HS-27A (cell line): ENCODE measurements at regions not wholly inside any gene's neighbourhood (a gene's known extent, or its start where the extent isn't known, plus 50 kb on each side); places are given as distances from the start of the nearest gene placed in this dataset.
"Not testable (repeated sequence)": the region's sequence is repeated elsewhere in the genome, so short reads cannot be mapped to it uniquely, and the experiment has no call there.

Experiments
- DNase-seq: peaks from one replicate; pipeline ENCODE4 v3.0.0-alpha.2; 2012; ENCODE audit warnings: low read depth, missing footprints

DNA sequence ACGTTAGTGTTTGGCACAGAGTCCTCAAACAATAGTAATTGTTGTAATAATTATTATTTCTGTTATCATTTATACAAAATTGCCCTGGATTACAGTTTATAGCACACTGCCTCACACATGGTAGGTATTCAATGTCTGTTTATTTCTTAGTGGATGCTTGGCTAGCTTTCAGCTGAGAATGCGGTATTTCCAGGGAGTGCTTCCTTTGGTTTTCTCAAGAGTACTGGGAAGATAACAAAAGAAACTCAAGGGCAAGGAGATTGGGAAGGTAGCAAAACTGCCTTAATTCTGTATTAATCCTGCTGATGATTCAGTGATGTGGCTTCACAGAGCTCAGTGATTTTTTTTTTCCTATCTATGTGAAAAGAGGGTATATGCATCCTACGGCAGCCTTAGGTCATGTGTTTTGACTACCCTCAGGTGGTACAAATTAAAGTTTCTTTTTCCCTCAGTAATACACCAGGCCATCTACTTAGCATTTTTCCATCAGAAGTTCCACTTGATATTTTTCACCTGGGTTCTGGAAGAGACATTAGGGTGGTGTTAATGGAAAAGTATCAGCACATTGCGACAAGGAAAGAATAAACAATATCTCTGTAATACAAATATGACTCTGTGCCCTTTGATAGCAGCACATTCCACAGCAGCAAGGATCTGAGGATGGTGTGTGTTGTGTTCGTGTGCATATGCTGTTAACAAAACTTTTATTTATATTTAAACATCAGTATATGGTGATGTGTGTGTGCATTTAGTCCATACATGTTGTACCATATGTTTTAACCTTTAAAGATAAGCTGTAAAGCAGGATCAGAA is 124.3 kb upstream of the RASGEF1B start:
- no peak for DNase-seq

DNA sequence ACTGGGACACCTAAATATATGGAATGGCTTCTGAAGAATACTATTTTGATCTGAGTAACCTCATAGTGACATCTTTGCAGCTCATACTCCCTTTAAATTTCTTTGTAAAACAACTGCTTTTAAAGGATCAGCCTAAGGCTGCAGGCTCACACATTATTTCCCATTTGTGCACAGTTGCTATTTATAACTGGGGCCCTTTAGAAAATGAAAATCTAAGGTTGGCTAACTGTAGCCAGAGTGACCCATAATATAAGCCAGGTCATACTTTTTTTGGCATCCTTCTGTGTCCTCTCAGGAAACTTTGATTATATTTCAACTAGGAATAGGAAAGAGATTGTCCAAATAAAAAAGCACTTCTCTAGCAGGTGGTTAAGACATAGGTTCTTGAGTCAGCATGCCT is 123.6 kb upstream of the RASGEF1B start:
- no peak for DNase-seq

DNA sequence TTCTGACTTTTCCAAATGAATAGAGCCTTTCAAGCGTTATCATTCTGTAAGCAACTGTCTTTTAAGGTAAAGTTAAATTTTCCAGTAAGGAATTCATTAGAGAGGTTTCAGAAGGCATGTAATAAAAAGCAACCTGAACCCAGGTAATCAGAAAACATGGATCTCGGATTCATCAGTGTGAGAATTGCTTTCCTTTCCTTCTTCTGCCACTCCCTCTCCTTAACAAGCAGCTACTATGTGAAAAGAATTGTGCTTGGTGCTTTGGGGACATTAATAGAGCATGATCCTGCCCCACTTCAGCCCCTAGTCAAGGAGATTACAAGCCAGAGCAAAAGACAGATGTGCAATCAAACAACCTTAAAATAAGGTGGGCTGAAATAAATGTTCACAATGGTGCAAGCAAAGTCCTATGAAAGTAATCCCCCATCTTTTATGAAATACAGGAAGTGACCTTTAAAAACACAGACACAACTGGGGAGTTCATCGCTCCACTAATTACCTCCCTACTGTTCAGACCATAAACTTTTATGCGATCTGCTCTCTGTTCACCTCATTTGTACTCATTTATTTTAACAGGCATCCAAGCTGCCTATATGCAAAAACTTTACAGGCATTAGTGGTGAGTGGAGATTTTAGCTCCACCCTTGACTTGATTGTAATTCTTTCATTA is 122.9 kb upstream of the RASGEF1B start:
- DNase-seq: no peak

DNA sequence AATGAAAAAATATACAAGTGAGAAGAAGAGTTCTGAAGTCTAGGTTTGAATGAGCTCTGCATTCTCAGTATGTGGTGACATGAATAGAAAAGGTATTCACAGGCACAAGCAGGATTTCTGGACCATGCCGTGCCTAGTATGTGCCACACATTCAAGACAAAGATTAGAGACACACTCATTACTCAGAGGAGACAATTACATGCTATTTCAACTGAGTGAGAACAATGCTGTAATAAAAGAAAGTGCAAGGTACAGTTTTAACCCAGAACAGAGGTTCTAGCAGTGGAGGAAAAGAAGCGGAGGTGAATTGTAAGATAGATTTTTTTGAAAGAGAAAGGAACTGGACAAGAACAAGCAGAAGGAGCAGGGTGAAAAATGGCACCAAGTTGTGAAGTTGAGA is 121.0 kb upstream of the RASGEF1B start:
- no peak for DNase-seq

DNA sequence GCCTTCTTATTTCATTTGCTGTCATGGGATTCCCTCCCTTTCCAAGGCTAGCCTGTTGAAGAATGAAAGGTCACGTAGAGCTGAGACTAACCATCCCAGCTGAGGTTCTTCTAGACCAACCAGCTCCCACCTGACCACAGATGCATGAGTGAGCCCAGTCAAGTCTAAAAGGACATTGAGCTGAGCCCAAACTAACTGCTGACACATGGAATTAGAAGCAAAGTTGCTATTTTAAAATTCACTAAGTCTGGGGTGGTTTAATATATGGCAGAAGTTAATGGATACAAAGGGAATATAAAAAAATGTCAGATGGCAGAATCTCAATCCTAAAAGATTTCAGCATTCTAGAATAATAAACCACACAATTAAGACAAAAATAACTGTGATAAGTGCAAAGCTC is 118.9 kb upstream of the RASGEF1B start:
- no peak for DNase-seq

DNA sequence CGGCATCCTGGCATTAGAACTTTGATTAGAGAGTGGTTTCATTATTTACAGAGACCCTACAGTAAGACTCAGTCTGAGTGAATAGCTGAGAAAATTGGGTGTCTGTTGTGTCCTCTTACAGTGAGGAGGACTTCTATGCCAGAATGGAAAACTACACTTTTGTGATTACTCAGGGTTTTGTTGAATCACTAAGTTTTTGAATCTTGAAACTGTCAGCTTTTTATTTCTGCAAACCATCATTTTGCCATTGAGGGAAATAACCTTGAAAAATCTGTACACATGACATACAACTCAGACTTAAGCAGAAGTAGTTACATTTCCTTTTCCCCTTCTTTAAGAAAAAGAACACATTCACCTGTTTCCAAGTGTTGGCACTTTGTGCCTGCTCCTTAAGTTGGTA is 117.6 kb upstream of the RASGEF1B start:
- no peak for DNase-seq

DNA sequence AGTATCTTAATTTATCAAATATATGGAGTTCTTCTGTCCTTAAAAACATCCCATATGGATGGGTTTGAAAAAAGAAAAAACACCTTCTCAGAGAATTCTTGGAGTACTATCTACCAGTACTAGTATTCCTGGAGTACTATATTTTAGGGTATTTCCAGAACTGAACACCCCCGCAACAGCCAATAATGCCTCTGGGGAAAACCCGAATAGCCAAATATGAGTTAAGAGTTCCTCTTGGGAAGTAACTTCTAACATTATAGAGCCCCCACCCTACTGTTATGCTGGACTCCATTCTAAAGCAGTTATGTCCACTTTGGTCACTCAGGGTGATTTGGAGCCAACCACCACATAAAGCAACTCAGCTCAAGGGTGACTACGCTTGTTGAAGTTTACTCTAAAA is 115.0 kb upstream of the RASGEF1B start:
- no peak for DNase-seq

DNA sequence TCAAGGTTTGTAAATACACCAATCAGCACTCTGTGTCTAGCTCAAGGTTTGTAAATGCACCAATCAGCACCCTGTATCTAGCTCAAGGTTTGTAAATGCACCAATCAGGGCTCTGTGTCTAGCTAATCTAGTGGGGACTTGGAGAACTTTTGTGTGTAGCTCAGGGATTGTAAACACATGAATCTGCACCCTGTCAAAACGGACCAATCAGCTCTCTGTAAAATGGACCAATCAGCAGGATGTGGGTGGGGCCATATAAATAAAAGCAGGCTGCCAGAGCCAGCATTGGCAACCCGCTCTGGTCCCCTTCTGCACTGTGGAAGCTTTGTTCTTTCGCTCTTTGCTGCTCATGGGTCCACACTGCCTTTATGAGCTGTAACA is 109.3 kb upstream of the RASGEF1B start:
- not testable (repeated sequence) for DNase-seq

DNA sequence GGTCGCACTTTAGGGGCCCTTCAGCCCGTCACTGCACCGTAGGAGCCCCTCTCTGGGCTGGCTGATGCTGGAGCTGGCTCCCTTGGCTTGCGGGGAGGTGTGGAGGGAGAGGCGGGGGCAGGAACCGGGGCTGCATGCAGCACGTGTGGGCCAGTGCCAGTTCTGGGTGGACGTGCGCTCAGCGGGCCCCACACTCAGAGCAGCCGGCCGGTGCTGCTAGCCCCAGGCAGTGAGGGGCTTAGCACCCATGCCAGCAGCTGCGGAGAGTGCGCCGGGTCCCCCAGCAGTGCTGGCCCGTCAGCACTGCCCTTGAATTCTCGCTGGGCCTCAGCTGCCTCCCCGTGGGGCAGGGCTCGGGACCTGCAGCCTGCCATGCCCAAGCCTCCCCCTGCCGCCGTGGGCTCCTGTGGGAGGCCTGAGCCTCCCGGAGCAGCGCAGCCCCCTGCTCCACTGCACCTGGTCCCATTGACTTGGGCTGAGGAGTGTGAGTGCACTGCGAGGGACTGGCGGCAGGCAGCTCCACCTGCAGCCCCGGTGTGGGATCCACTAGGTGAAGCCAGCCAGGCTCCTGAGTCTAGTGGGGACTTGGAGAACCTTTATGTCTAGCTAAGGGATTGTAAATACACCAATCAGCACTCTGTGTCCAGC is 108.8 kb upstream of the RASGEF1B start:
- no peak for DNase-seq

DNA sequence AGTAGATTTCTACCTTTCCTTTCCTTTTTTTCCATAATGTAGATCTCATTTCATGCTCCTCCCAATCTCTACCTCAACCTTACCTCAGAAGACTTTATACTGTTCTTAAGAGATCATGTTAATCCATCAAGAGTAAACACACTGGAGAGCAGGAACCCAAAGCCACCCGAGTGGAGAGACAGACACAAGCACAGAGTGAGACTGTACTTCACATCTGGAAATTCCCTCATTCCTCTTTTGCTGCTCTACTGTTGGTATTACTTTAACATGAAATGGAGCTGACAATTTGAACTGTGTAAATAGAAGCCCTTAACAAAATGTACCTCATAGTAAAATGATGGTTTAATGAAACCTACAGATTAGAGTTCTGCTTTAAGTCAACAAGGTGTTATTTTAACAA is 105.7 kb upstream of the RASGEF1B start:
- no peak for DNase-seq

DNA sequence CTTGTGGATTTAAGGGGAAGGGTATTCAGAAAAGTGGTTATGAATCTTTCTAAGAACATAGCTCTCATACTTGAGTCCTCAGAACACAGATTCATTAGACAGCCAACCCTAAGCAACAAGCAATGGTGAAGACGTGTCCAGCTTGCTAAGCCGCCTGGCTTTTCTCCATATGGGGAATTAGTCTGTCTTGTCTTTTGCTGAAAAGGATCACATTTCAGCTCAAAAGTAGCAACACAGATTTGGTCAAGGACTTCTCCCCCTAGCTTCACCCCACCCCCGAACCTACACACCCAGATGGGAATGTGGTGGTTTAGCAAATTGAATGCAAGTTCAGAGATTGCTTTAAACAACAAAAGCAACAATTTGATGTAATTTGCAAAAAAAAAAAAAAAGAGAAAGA is 103.3 kb upstream of the RASGEF1B start:
- no peak for DNase-seq

DNA sequence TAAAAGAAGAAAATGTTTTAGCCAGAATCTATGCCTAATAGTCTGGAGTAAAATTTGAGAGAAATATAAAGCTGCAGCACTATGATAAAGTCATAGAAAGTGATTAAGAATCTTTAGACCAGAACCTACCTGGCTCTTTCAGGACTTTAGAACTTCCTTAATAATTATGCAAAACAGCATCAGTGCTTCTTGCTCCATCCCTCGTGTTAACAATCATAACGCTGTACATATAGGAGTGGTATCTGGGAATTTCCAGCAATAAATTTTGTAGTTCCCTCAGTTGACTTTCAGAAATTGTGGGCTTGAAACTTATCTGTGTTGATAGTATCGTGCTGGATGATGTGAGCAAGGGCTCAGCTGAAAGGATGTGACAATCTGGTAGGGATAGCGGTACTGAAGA is 102.1 kb upstream of the RASGEF1B start:
- no peak for DNase-seq

DNA sequence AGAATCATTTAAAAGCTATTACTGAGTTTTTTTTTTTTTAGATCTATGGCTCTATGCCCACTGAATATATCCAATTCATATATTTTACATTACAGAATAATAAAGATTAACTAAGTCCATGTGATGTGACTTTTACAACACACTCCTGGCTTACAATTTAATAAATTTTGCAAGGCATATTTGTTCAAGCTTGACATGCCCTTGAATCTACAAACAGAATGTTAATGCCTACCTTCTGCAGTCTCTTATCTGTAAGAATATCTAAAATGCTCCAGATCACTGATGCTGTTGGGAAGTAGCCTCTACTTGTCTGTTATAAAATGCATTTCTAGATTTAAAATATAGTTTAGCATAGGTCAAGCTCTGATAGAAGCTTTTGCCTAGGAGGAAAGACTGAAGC is 100.7 kb upstream of the RASGEF1B start:
- DNase-seq: no peak

DNA sequence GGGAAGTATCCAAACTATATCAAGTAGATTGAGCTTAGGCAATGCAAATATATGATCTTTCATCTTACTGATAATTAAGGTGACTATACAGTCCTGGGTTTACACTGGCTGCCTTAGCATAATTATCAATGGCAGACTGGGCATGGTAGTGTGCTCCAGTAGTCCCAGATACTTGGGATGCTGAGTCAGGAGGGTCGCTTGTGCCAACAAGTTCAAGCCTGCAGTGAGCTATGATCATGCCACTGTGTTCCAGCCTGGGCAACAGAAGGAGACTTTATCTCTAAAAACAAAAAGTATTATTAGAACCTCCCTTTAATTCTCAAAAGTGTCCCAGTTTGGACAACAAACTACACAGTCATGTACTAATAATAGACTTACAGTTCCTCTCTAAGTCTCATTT is 99.4 kb upstream of the RASGEF1B start:
- DNase-seq: no peak

DNA sequence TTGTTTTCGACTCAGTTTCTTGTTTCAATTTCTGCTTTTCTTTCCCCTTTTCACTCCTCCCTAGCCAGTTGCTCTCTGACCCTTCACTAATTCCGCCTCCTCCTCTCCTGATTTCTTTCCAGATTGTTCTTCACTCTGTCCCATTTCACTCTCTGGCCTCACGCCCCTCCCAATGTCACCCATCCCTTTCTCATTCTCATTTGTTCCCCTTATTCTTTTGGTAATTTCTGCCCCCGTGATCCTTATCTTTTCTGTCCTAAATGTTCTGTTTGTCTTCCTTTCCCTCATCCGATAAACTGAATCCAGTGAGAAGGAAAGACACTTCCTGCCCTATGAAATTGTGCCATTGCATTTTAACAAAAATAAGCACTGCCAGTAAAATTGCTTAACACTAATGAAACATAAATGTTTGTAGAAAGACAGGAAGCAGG is 94.5 kb upstream of the RASGEF1B start:
- no peak for DNase-seq

DNA sequence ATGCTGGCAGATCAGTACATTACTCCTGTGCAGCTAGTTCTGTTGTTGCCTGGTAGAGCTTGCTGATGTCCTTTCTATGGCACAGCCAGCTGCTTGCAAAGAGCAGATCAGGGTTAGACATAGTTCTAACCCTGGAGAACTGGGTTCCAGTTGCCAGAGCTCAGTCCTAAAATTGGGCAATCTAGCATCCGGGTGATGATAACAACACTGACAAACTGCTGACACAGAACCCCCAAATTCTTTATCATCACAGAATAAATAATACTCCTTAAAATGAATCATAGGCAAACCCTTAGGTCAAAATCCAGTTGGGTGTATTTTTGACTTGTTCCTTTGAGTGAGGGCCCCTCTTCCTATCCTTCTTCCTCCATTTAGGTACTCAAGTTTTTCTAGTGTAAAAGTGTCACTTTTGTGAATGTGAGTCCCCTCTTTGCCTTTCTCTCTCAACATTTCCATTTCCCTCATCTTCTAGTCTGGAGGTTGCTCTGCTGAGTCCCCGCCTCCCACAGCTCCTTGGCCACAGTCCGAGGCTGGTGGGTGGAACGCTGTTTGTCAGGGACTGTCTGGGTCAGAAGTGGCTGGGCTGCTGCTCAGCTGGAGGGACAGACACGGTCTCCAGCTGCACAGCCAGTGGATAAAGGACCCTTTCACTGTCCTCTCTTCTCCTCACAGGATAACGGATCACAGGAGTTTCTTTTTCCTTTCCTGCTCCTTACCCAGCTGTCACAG is 93.6 kb upstream of the RASGEF1B start:
- DNase-seq: no peak

DNA sequence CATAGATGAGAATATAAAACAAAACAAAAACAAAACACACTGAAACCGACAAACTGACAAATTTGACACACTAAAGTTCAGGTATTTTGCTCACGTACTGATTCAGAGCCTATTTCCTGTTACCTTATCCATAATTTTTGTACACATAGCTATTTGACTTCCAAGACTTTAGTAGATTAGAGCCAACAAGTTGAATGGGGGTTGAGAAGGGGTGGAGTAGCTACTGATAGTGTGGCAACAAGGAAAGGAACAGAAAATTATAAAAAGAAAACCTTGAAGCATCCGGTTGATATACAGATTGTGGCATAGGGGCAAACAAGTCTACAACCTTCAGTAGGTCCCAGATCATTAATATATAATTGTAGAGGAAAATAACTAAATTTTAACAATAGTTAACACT is 92.3 kb upstream of the RASGEF1B start:
- DNase-seq: no peak

DNA sequence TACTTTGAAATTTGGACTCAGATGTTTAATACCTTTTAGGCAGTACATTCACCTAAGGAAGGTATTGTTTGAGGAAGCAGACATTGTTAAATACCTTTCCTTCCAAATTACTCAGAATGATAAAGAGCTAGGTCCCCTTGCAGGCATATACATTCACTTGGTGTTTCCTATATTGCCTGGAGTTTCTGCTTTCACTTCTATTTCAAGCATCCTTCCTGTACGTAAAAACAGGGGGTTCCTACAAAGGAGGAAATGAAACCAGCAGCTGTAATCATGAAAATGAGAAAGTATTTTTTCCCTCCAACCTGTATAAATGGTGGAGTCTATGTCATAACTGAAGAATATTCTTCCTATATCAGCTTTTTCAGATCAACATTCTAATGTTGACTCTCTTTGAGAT is 90.4 kb upstream of the RASGEF1B start:
- no peak for DNase-seq

DNA sequence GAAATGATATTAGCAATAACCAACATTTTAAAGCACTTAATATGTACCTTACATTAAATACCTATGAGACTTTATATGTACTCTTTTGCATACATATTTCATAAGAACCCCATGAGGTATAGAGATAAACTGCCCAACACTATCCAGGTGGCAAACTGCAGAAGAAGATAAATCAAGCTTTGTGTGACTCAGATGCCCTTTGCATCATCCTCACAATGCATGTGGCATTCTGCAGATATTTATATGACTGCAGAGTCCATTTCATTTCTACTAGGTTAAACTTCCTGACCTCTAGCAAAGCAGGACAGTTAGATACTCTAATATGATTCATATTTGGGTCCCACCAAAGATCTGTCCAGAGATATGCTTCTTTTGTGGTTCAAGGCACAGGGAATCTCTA is 85.6 kb upstream of the RASGEF1B start:
- DNase-seq: no peak

DNA sequence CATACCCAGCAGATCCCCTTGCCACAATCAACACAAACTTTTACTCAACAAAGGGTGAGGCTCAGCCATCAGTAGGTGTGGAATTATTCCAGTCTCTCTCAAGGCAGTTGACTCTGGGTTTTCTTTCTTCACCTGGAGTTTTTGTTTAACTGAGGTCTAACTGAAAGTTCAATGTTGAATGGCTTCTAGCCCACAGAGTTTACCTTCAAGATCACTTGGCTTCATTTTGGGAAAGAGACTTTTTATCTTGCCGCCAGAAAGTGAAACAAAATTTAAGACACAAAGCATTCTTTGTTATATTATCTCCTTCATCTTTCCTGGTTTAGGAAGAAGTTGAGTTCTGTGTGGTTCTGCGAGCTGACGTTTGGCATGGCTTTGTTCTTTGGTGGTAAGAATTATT is 83.8 kb upstream of the RASGEF1B start:
- no peak for DNase-seq

DNA sequence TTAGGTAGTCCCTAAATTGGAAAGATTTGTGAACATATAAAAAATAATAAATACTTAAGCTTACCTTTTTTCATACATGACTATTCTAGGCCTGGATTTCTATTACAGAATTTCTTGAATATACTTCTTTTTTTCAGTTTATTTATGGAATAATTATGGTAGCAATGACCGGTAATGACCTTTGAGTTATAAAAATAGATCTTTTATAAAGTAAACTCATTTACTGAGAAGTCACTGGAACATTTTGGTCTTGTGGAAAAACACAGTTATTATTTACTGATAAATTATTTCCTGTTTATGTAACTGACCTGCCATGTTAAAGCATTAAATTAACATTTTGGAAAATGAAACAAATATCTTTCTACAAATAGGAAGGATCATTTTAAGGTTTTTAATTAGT is 80.4 kb upstream of the RASGEF1B start:
- DNase-seq: no peak

DNA sequence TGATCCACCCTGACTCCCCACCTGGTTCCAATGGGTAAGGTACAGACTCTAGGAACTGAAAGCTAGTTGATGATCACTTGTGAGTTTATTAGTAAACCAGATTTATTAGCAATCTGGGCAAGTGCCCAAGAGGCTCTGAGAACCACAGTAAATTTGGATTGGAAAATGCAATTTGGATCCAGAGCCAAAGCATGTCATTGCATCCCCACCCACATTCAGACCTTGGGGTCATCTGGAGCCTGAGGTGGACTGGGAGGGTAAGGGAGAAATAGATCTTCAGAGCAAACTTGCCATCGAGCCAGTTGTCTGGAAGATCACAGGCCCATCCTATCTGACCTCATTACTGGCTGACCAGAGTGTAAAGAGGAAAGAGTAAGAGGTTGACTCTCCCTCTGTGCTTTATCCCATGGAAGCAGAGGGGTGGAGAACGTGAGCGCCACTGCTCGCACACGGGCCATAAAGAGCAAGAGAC is 78.7 kb upstream of the RASGEF1B start:
- no peak for DNase-seq

DNA sequence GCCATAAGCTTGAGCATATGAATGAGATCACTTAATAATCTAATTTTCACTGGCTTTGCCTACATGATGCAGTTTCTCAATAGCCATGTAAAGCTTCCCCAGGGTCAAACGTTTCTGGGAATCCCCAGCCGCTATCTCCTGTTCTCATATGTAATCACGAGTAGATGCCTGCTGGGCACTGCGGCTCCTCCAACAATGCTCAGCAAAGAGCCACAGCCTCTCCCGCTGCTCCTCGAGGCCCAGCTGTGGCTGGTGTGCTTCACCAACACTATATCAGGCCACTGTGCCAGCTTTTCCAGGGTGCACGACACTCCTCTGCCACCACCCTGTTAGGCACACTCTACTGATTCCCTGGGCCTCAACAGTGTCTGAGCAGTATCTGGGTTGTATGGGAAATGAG is 78.3 kb upstream of the RASGEF1B start:
- DNase-seq: no peak
